NCI-H2227 (cell line): ENCODE measurements at regions not wholly inside any gene's neighbourhood (a gene's known extent, or its start where the extent isn't known, plus 50 kb on each side); places are given as distances from the start of the nearest gene placed in this dataset.
"Not testable (repeated sequence)": the region's sequence is repeated elsewhere in the genome, so short reads cannot be mapped to it uniquely, and the experiment has no call there.

Experiments
- DNase-seq: peaks from one replicate; lab custom pipeline; 2025; ENCODE audit not compliant: unreplicated experiment; lab: John Stamatoyannopoulos, UW

DNA sequence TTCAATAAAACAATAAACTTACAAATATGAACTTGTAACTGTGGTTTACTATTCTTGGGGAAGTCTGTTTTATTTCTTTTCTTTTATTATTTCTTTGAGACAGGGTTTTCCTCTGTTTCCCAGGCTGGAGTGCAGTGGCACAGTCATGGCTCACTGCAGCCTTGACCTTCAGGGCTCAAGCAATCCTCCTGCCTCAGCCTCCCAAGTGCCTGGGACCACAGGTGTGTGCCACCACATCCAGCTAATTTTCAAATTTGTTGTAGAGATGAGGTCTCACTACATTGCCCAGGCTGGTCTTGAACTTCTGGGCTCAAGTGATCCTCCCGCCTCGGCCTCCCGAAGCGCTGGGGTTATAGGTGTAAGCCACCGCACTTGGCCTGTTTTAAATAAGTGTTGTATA is 343.4 kb downstream of the SOX9 start:
- not testable (repeated sequence) for DNase-seq

DNA sequence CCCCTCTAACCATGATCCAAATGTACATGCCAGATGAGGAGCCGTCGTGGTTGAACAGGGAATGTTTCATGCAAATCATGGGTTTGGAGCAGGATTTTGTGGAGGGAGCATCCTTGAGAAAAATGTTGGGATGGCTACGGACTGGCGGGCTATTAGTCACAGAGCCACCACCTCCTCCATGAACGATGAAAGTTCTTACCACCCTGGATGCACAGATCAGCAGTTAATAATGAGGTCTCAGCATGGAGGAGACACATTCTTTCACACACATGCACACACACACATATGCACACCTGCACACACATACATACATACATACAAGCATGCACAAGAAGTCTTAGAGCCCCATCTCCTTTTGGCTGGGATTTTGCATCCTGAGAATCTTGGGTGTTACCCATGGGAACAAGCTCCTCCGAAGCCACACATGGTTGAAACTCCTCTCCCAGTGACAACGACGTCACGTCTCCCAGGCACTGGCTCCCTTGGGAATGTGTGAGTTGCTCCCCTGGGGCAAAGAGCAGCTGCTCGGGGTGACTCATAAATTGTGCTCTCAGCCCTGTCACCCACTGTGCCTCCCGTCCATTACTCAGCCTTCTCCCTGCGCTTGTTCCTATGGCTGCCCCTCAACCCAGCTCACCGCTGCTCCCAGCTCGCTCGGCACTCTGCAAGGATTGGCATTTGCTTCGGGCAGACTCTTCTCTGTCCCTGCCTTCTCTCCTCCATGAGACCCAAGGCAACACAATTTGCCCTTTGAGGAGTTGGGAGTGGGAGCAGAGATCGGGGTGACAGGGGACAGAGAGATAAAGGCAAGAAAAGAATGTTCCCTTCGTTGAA is 344.6 kb downstream of the SOX9 start:
- no peak for DNase-seq

DNA sequence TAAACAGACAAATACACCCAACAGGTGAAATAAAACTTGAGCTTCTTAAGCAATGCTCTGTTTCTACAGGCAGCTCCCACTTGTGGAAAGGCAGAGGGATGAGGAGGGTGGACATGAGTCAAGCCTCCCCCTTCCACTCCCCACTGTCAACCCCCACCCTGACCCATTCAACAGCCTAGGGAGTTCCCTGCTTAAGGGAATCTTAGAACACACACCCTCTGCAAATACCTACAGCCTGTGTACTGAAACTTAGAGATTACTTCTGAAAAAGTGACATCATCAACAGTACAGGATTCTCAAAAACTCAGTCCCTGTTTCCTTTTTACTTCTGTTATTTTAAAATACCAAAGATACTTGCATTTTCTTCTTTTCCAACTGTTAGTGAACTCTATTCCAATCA is 345.4 kb downstream of the SOX9 start:
- DNase-seq = no peak

DNA sequence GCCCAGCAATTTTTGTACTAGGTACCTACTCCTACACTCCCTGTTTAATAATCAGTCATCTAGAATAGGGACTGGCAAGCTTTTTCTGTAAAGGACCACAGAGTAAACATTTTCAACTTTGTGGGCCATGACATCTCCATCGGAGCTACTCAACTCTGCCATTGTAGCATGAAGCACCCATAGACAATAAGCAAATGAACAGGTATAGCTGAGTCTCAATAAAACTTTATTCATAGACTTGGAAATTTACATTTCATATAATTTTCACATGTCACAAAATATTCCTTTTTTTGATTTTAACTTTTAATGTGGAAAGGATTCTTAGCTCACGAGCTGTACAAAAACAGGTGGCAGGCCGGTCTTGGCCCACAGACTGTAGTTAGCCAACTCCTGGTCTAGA is 345.8 kb downstream of the SOX9 start:
- no peak for DNase-seq

DNA sequence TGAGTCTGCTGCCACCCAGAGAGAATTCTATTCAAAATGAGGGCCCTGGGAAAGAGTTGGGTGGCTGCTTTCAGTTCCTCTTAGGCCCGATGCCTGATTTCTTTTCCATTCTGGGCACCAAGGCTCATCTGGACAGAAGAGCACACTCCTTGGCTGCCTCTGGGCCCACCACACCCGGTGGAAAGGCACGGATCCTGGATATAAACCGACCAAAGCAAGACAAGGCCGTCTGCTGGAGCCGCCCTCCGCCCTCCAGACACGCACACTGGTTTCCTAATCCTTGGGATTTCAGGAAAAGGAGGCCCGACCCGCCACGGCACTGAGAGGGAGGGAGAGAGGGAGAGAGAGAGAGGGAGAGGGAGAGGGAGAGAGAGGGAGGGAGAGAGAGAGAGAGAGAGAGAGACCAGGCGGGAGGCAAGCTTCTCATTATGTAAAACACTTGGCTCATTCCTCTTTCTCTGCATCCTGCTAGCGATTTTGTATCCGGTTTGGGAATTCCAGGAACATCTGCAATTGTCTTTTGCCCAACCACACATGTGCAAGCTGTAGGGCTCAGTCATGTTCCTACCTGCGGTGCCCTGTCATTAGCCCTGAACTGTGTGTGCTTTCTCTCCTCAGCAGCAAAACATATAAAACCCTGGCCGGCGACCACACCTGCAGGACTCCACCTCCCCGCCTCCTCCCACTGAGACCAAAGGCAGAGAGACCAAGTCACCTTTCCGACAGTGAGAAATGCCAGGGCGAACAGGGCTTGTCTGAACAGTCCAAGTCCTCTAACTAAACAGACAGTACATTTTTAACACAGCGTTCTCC is 347.2 kb downstream of the SOX9 start:
- DNase-seq = peak; percentile 13

DNA sequence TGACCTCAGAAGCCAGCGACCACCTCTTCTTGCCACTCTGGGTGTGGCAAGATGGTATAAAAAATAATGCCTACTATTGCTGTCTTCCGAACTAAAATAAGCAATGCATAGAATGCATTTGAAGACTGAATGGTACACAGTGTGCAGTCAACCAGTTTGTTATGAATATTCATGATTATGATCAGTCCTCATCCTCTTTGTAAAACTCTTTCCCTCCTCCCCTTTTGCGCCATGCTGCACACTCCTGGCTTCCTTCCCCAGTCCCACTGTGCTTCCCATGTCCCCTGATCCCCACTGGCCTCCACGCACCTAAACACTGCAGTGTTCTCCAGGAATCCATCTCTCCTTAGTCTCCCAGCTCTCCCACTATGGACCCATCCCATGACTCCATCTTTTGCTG is 348.0 kb downstream of the SOX9 start:
- no peak for DNase-seq

DNA sequence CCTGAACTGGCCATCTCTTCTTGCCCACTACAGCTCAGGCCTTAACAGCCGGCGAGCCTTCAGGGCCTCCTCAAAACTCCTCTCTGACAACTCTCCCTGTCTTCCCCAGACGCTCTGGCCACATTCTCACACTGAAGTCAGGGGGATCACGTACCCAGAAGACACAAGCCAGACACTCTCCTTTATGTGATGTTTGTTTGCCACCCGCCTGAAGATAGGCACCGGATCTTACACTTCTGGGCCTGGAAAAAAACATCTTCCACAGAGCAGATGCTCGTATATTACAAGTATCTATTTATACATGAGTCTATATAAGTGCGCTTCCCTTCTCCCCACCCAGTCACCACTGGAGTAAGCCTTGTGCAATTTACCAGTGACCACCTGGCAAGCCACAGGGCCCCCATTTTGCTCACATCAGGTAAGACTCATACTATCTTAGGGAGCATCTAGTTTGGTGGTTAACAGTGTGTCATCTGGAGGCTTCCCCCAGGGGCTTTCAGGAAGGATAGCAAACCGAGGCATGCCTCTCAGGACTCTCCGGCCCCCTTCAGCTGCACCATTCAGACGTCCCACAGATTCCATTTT is 349.4 kb downstream of the SOX9 start:
- no peak for DNase-seq

DNA sequence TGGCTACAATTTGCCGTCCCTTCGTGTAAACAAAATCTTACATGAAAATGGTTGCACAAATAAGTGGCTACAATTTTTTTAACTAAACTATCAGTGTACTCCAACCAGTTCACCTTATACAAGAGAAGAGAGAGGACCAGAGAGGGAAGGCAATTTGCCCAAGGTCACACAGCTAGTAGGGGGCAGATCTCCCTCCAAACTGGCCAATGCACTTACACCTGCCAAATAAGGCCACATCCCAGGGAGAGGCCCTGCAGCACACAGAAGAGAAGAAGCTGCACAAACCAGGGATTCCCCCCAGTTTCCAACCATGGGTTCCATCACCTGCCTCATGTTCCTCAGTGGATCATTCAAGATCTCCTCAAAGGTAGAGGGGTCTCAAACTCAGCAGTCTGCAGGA is 349.9 kb downstream of the SOX9 start:
- DNase-seq = no peak

DNA sequence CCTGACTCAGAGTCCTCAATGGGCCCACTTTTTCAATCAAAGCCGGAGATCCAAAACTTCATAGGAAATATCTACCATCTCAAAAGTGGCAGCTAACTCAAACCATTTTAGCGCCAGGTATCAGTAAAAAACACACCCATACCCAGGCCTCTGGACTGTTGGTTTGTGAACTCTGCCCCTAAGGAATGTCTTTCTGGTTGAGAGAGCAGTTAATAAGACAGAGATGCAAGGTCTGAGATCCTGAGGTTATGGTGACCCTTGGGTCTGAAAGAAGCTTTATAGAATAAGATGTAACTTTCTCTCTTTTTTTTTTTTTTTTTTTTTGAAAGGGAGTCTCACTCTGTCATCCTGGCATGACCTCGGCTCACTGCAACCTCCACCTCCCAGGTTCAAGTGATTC is 350.5 kb downstream of the SOX9 start:
- no peak for DNase-seq

DNA sequence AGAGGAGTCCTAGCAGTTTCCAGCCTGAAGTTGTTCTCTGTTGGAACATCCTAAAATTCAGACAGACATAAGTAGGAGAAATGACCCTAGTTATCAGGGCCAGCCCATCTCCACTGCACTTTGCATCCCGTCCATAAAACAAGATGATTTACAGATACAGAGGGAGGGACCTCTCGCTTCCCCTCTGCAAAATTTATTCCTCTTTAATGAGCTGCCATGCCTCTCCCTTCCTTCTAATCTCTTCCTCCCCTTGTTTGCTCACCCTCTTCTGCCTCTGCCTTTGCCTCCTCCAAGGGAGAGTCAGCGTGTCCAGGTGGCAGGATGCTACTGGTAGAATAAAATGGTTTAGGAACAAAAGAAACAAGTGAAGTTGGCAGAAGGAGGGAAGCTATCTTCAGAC is 351.3 kb downstream of the SOX9 start:
- DNase-seq = no peak

DNA sequence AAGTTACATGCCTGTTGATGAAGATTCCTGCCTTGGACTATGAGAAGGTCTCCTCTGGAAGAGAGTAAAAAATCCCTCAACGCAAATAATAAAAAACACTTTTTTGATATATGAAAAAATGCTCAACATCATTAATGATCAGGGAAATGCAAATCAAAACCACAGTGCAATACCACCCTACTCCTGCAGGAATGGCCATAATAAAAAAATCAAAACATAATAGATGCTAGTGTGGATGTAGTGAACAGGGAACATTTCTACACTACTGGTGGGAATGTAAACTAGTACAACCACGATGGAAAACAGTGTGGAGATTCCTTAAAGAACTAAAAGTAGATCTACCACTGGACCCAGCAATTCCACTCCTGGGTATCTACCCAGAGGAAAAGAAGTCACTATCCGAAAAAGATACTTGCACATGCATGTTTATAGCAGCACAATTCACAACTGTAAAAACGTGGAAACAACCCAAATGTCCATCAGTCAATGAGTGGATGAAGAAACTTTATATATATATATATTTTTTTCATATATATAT is 352.1 kb downstream of the SOX9 start:
- not testable (repeated sequence) for DNase-seq

DNA sequence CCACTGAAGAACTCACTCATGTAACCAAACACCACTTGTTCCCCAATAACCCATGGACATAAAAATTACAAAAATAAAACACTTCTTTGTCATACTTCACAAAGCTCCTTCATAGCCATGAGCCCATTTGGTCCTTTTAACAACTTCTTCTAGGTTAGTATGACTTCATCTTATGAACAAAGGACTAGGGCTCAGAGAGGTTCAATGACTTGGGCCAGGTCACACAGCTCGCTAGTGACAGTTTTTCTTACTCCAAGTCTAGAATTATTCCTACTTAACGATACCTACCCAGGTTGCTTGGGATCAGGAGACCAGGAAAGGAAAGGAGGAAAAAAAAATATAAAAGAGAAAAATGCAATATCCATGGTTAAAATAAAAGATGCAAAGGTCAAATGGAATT is 353.4 kb downstream of the SOX9 start:
- DNase-seq = no peak

DNA sequence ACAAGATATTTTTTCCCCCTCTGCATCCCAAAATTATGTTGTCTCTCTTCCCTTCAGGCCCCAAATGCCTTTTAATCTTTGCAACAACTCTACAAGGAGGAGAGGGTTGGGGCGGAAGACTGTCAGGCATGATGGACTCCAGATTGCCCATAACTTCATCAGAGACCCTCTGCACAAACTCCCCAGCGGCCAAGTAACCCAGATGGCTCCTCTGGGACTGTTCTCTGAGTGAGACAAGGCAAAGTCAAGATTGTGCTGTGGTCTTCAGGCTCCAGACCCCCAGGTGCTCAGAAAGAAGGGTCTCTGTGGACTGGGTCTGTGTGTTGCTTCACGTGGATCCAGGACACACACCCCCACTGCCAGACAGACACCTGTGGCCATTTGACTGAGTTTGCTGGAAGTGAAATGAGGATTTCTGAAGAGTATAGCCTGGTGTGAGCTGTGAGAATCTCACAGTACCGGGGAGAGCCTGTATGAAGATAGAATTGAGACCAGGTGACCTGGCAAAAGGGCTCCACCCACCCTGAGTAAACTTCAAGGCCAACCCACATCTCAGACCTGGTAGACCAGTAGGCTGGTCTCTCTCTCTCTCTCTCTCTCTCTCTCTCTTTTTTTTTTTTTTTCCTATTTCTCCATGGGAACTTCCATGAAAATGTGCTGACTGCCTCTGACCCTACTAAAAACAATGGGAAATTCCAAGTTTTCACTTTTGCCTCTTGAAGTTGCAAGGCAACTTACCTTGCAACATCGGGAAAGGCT is 354.1 kb downstream of the SOX9 start:
- DNase-seq = no peak

DNA sequence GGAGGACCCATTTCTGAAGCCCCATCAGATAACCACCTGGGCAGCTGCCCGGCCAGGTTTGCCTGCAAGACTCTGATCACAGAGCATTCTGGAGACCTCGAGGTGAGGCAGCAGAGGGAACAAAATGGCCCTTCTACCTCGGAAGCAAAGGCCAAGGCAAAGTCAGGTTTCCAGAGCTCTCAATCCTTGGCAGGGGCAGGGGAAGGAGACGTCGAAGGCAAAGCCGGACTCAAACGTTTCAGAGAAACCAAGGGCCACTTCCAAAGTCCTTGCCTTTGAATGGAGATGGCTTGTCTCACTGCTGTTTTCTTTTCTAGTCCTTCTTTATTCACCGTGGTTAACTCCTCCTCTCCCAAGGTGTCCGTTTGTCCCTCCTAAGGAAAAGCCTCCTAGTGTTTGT is 355.3 kb downstream of the SOX9 start:
- no peak for DNase-seq

DNA sequence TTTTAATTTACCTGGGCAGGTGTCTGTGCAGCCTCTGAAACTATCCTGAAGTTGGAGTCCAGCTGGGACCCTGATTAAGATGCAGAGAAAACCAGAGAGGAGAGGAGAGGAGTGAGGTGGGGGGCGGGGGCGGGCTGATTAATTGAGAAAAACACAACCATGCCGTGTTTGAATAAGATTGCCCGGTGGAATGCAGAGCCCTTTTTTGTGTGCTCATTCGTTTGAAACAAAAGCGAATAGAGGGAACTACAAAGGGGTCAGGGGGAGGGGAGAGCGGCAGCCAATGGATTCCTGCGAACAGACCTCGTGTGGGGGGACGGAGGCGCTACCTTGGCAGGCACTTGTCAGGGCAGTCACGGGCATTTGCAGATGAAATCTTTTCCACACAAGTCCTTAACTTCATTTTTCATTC is 355.8 kb downstream of the SOX9 start:
- DNase-seq = no peak

DNA sequence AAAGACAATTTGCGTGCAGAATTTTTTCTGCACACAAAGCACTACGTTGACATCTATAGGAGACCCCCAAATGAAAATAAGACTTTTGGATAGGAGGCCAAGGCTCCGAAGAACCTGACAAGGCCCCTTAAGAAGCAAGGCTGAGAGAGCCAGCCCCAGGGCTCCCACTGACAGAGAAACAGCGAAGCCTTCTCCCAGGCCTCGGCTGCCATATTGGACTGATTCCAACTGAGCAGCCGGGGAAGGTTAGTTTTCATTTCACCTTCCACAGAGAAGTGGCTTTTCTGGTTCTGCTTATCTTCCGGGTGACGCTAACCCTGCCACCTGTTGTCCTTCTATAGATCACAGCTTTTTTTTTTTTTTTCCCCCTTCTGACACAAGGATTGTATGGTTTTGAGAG is 356.7 kb downstream of the SOX9 start:
- no peak for DNase-seq

DNA sequence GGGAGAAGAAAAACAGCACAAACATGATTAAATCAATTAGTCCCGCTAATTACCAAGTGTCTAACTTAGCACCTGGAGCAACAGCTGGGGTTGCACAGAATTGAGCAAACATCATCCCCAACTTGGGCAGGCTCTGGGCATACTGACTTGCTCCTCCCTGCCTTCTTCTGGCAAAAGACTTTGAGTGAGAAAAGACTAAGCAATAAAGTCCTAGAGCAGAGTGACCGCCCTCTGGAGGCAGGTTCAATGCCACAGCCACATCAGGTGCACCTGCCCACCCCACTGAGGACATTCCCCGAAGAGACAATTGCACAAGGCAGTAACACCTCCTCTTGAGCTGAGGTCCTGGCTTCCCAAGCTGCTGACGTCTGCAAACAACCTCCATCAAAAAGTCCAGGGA is 358.3 kb downstream of the SOX9 start:
- DNase-seq = no peak

DNA sequence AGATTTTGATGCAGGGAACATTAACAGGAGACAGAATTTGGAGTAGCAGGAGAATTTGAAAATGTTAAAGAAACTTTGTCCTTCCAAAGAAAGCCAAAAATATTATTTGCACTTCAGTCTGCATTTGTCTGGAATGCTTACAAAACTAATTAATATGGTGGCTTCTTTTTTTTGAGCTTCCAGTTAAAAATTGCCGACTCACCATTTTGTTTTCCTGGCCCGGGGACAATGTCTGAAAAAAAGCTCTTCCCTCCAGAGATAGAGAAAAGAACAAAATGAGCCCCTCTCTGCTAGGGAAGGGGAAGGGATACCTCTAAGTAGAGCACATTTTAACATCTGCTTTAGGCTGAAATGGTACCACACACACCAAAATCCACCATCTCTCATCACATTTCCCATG is 360.8 kb downstream of the SOX9 start:
- no peak for DNase-seq

DNA sequence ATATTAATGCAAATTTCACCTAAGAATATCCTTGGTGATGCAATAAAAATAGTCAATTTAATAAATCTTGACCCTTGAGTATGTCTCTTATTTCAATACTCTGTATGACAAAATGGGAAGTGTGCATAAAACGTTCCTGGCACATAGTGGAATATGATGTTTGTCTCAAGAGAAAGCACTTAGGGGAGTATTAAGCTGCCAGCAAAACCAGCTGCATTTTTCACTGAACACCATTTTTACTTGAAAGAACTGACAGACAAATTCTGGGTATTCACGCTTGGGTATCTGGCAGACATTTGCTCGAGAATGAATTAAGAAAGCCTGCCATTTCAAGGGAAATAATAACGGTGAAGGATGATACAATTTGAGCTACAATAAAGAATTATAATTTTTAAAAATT is 364.8 kb downstream of the SOX9 start:
- DNase-seq = no peak

DNA sequence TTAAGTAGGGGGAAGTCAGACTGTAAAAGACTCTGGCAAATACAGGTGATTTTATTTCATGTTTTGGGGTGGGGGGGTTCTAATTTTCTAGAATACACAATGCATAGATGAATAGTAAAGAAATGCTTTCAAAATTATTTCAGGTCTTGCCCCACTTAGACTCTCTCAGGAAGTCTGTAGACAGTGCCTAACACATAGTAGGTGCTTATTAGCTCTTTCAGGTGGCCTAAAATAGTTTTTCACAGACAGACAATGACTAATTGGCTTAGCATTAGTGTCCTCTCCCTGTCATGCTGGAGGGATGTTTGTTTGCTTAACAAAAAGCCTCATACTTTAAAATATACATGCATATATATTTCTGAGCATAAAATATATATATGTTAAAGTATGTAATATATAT is 366.0 kb downstream of the SOX9 start:
- no peak for DNase-seq
